ENCODE measurements at regions not wholly inside any gene's neighbourhood (a gene's known extent, or its start where the extent isn't known, plus 50 kb on each side); places are given as distances from the start of the nearest gene placed in this dataset.

- TF ChIP-seq CTCF (IDR thresholded peaks at IDR 0.05; ENCODE audit: insufficient read depth, low read length, poor library complexity, severe bottlenecking) = no peak
- no peak for TF ChIP-seq EZH2phosphoT487 (conservative IDR thresholded peaks at IDR 0.05; ENCODE audit: low read length)
Observed at GRCh38 chr6:104396077-104396476, 463.6 kb downstream of the HACE1 start.
